ENCODE measurements at regions not wholly inside any gene's neighbourhood (a gene's known extent, or its start where the extent isn't known, plus 50 kb on each side); places are given as distances from the start of the nearest gene placed in this dataset.
A peak's percentile ranks its signal among the peaks of the same experiment; 100 is the strongest.

DNA sequence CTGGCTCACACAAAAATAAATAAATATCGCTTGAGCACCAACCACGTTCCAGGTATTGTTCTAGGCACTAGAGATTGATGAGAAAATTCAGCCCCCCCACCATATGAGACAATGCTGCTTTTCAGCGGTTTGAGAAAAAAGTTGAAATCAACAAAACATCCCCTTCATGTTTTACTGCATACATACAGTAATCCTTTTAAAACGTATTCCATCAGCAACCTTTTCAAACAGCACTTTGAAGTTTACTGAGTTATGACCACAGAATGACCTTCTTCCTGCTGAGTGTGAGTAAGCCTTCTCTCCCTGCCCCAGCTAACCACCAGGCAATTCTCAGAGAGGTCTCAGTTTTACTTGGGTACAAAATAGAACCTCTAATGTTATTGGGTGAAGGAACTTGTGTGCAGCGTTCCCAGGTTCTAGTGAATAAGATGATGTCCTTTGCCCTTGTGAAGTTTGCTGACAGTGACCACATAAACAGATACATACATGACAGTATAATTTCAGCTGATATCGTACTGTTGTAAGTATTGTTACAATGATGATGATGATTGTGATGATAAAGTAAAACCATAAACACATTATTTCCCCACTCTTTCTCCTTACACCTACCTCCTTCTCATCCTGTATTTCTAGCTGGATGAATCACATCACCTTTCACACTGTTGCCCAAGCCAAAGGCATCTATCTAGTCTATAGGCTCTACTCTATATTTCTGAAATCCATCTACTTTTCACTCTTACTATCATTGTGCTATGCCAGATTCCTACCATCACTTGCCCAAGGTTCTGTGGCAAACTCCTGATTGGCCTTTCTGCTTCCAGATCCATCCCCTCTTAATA, 124.4 kb upstream of the KRR1 start (continued):
- TF ChIP-seq, protein P1, sequence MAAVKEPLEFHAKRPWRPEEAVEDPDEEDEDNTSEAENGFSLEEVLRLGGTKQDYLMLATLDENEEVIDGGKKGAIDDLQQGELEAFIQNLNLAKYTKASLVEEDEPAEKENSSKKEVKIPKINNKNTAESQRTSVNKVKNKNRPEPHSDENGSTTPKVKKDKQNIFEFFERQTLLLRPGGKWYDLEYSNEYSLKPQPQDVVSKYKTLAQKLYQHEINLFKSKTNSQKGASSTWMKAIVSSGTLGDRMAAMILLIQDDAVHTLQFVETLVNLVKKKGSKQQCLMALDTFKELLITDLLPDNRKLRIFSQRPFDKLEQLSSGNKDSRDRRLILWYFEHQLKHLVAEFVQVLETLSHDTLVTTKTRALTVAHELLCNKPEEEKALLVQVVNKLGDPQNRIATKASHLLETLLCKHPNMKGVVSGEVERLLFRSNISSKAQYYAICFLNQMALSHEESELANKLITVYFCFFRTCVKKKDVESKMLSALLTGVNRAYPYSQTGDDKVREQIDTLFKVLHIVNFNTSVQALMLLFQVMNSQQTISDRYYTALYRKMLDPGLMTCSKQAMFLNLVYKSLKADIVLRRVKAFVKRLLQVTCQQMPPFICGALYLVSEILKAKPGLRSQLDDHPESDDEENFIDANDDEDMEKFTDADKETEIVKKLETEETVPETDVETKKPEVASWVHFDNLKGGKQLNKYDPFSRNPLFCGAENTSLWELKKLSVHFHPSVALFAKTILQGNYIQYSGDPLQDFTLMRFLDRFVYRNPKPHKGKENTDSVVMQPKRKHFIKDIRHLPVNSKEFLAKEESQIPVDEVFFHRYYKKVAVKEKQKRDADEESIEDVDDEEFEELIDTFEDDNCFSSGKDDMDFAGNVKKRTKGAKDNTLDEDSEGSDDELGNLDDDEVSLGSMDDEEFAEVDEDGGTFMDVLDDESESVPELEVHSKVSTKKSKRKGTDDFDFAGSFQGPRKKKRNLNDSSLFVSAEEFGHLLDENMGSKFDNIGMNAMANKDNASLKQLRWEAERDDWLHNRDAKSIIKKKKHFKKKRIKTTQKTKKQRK (IDR thresholded peaks at IDR 0.05; ENCODE audit: low read length): no peak
- no peak for TF ChIP-seq AHR (CRISPR knock-in tag; IDR thresholded peaks at IDR 0.05)
- no peak for TF ChIP-seq BRCA1 (CRISPR knock-in tag; IDR thresholded peaks at IDR 0.05)
- peak; percentile 94 for TF ChIP-seq ZBTB21 (CRISPR knock-in tag; IDR thresholded peaks at IDR 0.05)
- TF ChIP-seq ZNF326 (CRISPR knock-in tag; IDR thresholded peaks at IDR 0.05; ENCODE audit: borderline replicate concordance): no peak
- TF ChIP-seq MXD4 (CRISPR knock-in tag; IDR thresholded peaks at IDR 0.05): no peak
- TF ChIP-seq, protein P2, sequence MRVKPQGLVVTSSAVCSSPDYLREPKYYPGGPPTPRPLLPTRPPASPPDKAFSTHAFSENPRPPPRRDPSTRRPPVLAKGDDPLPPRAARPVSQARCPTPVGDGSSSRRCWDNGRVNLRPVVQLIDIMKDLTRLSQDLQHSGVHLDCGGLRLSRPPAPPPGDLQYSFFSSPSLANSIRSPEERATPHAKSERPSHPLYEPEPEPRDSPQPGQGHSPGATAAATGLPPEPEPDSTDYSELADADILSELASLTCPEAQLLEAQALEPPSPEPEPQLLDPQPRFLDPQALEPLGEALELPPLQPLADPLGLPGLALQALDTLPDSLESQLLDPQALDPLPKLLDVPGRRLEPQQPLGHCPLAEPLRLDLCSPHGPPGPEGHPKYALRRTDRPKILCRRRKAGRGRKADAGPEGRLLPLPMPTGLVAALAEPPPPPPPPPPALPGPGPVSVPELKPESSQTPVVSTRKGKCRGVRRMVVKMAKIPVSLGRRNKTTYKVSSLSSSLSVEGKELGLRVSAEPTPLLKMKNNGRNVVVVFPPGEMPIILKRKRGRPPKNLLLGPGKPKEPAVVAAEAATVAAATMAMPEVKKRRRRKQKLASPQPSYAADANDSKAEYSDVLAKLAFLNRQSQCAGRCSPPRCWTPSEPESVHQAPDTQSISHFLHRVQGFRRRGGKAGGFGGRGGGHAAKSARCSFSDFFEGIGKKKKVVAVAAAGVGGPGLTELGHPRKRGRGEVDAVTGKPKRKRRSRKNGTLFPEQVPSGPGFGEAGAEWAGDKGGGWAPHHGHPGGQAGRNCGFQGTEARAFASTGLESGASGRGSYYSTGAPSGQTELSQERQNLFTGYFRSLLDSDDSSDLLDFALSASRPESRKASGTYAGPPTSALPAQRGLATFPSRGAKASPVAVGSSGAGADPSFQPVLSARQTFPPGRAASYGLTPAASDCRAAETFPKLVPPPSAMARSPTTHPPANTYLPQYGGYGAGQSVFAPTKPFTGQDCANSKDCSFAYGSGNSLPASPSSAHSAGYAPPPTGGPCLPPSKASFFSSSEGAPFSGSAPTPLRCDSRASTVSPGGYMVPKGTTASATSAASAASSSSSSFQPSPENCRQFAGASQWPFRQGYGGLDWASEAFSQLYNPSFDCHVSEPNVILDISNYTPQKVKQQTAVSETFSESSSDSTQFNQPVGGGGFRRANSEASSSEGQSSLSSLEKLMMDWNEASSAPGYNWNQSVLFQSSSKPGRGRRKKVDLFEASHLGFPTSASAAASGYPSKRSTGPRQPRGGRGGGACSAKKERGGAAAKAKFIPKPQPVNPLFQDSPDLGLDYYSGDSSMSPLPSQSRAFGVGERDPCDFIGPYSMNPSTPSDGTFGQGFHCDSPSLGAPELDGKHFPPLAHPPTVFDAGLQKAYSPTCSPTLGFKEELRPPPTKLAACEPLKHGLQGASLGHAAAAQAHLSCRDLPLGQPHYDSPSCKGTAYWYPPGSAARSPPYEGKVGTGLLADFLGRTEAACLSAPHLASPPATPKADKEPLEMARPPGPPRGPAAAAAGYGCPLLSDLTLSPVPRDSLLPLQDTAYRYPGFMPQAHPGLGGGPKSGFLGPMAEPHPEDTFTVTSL (CRISPR knock-in tag; IDR thresholded peaks at IDR 0.05; ENCODE audit: borderline replicate concordance): peak; percentile 86; the same call in 1 of the 2 replicates
- TF ChIP-seq TCF12 (IDR thresholded peaks at IDR 0.05): no peak
- no peak for TF ChIP-seq TCF12 (CRISPR knock-in tag; IDR thresholded peaks at IDR 0.05)
- no peak for TF ChIP-seq ZNF75D (CRISPR knock-in tag; IDR thresholded peaks at IDR 0.05; ENCODE audit: borderline replicate concordance)
- TF ChIP-seq, protein P3, sequence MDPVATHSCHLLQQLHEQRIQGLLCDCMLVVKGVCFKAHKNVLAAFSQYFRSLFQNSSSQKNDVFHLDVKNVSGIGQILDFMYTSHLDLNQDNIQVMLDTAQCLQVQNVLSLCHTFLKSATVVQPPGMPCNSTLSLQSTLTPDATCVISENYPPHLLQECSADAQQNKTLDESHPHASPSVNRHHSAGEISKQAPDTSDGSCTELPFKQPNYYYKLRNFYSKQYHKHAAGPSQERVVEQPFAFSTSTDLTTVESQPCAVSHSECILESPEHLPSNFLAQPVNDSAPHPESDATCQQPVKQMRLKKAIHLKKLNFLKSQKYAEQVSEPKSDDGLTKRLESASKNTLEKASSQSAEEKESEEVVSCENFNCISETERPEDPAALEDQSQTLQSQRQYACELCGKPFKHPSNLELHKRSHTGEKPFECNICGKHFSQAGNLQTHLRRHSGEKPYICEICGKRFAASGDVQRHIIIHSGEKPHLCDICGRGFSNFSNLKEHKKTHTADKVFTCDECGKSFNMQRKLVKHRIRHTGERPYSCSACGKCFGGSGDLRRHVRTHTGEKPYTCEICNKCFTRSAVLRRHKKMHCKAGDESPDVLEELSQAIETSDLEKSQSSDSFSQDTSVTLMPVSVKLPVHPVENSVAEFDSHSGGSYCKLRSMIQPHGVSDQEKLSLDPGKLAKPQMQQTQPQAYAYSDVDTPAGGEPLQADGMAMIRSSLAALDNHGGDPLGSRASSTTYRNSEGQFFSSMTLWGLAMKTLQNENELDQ (CRISPR knock-in tag; IDR thresholded peaks at IDR 0.05; ENCODE audit: borderline replicate concordance): no peak
- no peak for TF ChIP-seq ZNF552 (CRISPR knock-in tag; IDR thresholded peaks at IDR 0.05; ENCODE audit: borderline replicate concordance)
- TF ChIP-seq, protein P4, sequence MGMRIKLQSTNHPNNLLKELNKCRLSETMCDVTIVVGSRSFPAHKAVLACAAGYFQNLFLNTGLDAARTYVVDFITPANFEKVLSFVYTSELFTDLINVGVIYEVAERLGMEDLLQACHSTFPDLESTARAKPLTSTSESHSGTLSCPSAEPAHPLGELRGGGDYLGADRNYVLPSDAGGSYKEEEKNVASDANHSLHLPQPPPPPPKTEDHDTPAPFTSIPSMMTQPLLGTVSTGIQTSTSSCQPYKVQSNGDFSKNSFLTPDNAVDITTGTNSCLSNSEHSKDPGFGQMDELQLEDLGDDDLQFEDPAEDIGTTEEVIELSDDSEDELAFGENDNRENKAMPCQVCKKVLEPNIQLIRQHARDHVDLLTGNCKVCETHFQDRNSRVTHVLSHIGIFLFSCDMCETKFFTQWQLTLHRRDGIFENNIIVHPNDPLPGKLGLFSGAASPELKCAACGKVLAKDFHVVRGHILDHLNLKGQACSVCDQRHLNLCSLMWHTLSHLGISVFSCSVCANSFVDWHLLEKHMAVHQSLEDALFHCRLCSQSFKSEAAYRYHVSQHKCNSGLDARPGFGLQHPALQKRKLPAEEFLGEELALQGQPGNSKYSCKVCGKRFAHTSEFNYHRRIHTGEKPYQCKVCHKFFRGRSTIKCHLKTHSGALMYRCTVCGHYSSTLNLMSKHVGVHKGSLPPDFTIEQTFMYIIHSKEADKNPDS (CRISPR knock-in tag; IDR thresholded peaks at IDR 0.05): no peak
